Mucosa of descending colon (tissue), 3 donors: ENCODE measurements at regions not wholly inside any gene's neighbourhood (a gene's known extent, or its start where the extent isn't known, plus 50 kb on each side); places are given as distances from the start of the nearest gene placed in this dataset.

Experiments
- ATAC-seq: fragments of 200-7000 bp; cut with Tn5 transposase; one replicate; pipeline ENCODE4 v1.9.1; 2020; ENCODE audit warnings: mild to moderate bottlenecking, moderate library complexity
- DNase-seq, 3 donors: peaks; one replicate each; pipeline ENCODE4 v3.0.0-alpha.2; 2020
- H3K36me3 ChIP-seq: fragments of 200-600 bp; one replicate; pipeline ENCODE4 v1.8.0; 2021; ENCODE audit warnings: low read depth, mild to moderate bottlenecking
- H3K4me1 ChIP-seq: fragments of 200-600 bp; one replicate; pipeline ENCODE4 v1.8.0; 2021; ENCODE audit warnings: low read depth, mild to moderate bottlenecking
- H3K4me3 ChIP-seq: fragments of 200-600 bp; one replicate; pipeline ENCODE4 v1.8.0; 2021; ENCODE audit warnings: mild to moderate bottlenecking
- H3K9me3 ChIP-seq: fragments of 200-600 bp; one replicate; pipeline ENCODE4 v1.8.0; 2021; ENCODE audit warnings: mild to moderate bottlenecking
- CTCF ChIP-seq: fragments of 200-600 bp; IDR thresholded peaks from one replicate; pipeline ENCODE4 v1.8.0; 2022; ENCODE audit warnings: antibody characterized with exemption, mild to moderate bottlenecking
- intact Hi-C, 2 donors: fragments of 100-400 bp; cut with DNase I in 1 of 2; cut with micrococcal nuclease in 1 of 2; formaldehyde crosslinking; loops; one replicate each; pipeline versions ENCODE4 v1.11.0 to v1.11.1; 2022; cut with DNase I, micrococcal nuclease
- donor health status: DM: no; HTN: no; CAD: no; lungs with moderate emphysema.
- donor health status: DM: no; HTN: no; CAD: no.
- donor health status: DM: no; HTN: yes; CAD: no.

GRCh38 chr1:201612645-201613044, 73.7 kb downstream of the NAV1 start:
- intact Hi-C loops, result no loop called here
- H3K4me1 ChIP-seq, result no peaks in the 10 kb centered on the region
- no peaks in the 10 kb centered on the region for H3K9me3 ChIP-seq
- DNase-seq (no peak), ATAC-seq (no peak)
- H3K4me3 ChIP-seq, result no peak overlapping the region
- H3K36me3 ChIP-seq, result no peaks in the 10 kb centered on the region
- TF ChIP-seq CTCF, result no peak

- H3K9me3 ChIP-seq, result no peaks in the 10 kb centered on the region
- H3K4me1 ChIP-seq, result no peaks in the 10 kb centered on the region
- ATAC-seq, result peak; percentile 61
- intact Hi-C loops, result no loop called here
- H3K4me3 ChIP-seq, result no peak overlapping the region
- no peak for DNase-seq
- no peaks in the 10 kb centered on the region for H3K36me3 ChIP-seq
- TF ChIP-seq CTCF, result no peak
Measured at GRCh38 chr1:201614262-201615015, 75.5 kb downstream of the NAV1 start.

- H3K4me3 ChIP-seq, result no peak overlapping the region
- intact Hi-C loops, result no loop called here
- H3K9me3 ChIP-seq, result no peaks in the 10 kb centered on the region
- DNase-seq (no peak), ATAC-seq (no peak)
- no peaks in the 10 kb centered on the region for H3K4me1 ChIP-seq
- H3K36me3 ChIP-seq, result no peaks in the 10 kb centered on the region
- no peak for TF ChIP-seq CTCF
Measured at GRCh38 chr1:201617157-201617556, 78.2 kb downstream of the NAV1 start.

- Histone ChIP-seq H3K4me1 (no peaks in the 10 kb centered on the region), H3K4me3 (no peak overlapping the region), H3K36me3 (no peaks in the 10 kb centered on the region), H3K9me3 (no peaks in the 10 kb centered on the region)
- TF ChIP-seq CTCF, result no peak
- DNase-seq (no peak), ATAC-seq (no peak)
- intact Hi-C loops, result no loop called here
Measured at GRCh38 chr1:201618389-201618788, 79.5 kb downstream of the NAV1 start.

GRCh38 chr1:201618905-201619304, 80.0 kb downstream of the NAV1 start:
- intact Hi-C loops, result no loop called here
- no peak for ATAC-seq
- H3K4me1 ChIP-seq, result no peaks in the 10 kb centered on the region
- TF ChIP-seq CTCF, result no peak
- no peak overlapping the region for H3K4me3 ChIP-seq
- no peaks in the 10 kb centered on the region for H3K9me3 ChIP-seq
- DNase-seq, result no peak
- H3K36me3 ChIP-seq, result no peaks in the 10 kb centered on the region

- DNase-seq, result no peak
- no peak for ATAC-seq
Measured at GRCh38 chr1:201619513-201619912, 80.6 kb downstream of the NAV1 start.

More at GRCh38 chr1:201619513-201619912, 80.6 kb downstream of the NAV1 start:
- no peaks in the 10 kb centered on the region for H3K9me3 ChIP-seq
- H3K4me1 ChIP-seq, result no peaks in the 10 kb centered on the region
- TF ChIP-seq CTCF, result no peak
- H3K4me3 ChIP-seq, result no peak overlapping the region
- H3K36me3 ChIP-seq, result no peaks in the 10 kb centered on the region
- intact Hi-C loops, result no loop called here
